ENCODE measurements at regions not wholly inside any gene's neighbourhood (a gene's known extent, or its start where the extent isn't known, plus 50 kb on each side); places are given as distances from the start of the nearest gene placed in this dataset.
"Not testable (repeated sequence)": the region's sequence is repeated elsewhere in the genome, so short reads cannot be mapped to it uniquely, and the experiment has no call there.

DNA sequence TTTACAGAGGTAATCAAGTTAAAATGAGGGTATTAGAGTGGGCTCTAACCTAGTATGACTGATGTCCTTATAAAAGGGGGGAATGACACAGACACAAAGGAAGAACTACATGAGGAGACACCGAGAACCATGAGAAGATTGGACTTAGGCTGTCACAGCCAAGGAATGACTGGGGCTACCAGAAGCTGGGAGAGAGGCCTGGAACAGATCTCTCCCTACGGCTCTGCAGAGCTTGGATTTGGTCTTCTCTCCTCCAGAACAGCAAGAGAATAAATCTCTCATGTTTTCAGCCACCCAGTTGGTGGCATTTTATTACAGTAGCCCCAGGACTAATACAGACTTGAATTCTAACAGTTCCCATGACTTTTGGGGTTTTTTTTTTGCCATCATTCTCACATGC lies 110.8 kb downstream of the PSMG1 start:
- H3K36me3 ChIP-seq, result no peaks in the 10 kb centered on the region
- no peaks in the 10 kb centered on the region for H3K9me3 ChIP-seq
- no peak for TF ChIP-seq POLR2AphosphoS5 (IDR thresholded peaks at IDR 0.05)
- no peak for TF ChIP-seq EP300 (IDR thresholded peaks at IDR 0.05)
- TF ChIP-seq, protein P1, sequence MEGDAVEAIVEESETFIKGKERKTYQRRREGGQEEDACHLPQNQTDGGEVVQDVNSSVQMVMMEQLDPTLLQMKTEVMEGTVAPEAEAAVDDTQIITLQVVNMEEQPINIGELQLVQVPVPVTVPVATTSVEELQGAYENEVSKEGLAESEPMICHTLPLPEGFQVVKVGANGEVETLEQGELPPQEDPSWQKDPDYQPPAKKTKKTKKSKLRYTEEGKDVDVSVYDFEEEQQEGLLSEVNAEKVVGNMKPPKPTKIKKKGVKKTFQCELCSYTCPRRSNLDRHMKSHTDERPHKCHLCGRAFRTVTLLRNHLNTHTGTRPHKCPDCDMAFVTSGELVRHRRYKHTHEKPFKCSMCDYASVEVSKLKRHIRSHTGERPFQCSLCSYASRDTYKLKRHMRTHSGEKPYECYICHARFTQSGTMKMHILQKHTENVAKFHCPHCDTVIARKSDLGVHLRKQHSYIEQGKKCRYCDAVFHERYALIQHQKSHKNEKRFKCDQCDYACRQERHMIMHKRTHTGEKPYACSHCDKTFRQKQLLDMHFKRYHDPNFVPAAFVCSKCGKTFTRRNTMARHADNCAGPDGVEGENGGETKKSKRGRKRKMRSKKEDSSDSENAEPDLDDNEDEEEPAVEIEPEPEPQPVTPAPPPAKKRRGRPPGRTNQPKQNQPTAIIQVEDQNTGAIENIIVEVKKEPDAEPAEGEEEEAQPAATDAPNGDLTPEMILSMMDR (IDR thresholded peaks at IDR 0.05), result no peak
- no peak for TF ChIP-seq POLR2A (IDR thresholded peaks at IDR 0.05)
- DNase-seq (no peak), ATAC-seq (ENCODE audit: low FRiP score in 2 of 2) (peak in 1 of 2 donors; percentile 19)
- H3K4me3 ChIP-seq, result no peak overlapping the region
- peak overlapping the region; percentile 13 to 77 (median 44) for H3K27ac ChIP-seq
- peaks cover 9 to 24% (median 15%) of the 10 kb centered on the region in 4 donors for H3K4me1 ChIP-seq
- H3K27me3 ChIP-seq, result no peaks in the 10 kb centered on the region
- WGBS, 2 donors, result 76 to 98% methylated on average over 2 of the region's 2 CpGs

DNA sequence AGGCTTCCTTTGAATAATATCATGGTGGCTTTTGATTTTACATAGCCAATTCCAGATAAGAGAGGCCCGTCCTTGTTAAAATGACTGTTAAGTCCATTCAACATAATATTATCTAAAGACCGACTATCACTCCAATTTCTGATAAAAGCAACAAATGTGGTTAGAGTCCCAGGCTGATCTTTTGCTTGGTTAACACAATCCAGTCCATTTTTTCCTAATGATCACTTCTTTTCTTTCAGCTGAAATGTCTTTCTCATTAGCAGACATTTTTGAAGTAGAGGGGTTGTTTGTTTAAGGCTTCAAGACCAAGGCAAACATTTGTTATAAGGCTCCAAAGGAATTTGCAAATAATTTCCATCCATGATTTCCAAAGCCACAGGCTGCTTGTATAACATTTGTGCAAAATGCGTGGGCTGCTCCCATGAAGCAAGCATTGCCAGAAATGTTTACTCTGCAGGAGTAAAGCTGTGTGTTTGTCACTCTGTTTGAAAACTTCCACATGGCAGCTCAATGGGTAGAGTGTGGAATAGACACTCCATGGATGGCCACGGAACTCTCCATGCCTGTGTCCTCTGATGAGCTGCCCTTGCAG lies 111.5 kb downstream of the PSMG1 start:
- DNase-seq (no peak), ATAC-seq (ENCODE audit: low FRiP score in 2 of 2) (peak in 1 of 2 donors; percentile 75)
- Histone ChIP-seq H3K36me3 (no peaks in the 10 kb centered on the region), H3K4me3 (no peak overlapping the region), H3K9me3 (no peaks in the 10 kb centered on the region), H3K27ac (peak overlapping the region; percentile 13 to 77 (median 44)), H3K27me3 (no peaks in the 10 kb centered on the region), H3K4me1 (peaks cover 16 to 32% (median 23%) of the 10 kb centered on the region in 4 donors)
- TF ChIP-seq EP300 (IDR thresholded peaks at IDR 0.05), result no peak
- peak; percentile 27 to 39 for TF ChIP-seq POLR2AphosphoS5 (IDR thresholded peaks at IDR 0.05)
- WGBS, 2 donors, result 45 to 57% methylated on average over 3 to 4 of the region's 4 CpGs

DNA sequence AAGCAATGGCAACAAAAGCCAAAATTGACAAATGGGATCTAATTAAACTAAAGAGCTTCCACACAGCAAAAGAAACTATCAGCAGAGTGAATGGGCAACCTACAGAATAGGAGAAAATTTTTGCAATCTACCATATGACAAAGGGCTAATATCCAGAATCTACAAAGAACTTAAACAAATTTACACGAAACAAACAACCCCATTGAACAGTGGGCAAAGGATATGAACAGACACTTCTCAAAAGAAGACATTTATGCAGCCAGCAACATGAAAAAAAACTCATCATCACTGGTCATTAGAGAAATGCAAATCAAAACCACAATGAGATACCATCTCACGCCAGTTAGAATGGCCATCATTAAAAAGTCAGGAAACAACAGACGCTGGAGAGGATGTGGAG lies 113.4 kb downstream of the PSMG1 start:
- WGBS, 2 donors, result 60 to 67% methylated on average over 3 of the region's 3 CpGs
- not testable (repeated sequence) for ATAC-seq (ENCODE audit: low FRiP score in 2 of 2); H3K9me3 ChIP-seq; DNase-seq; H3K36me3 ChIP-seq; H3K27ac ChIP-seq; H3K4me3 ChIP-seq; H3K27me3 ChIP-seq
- H3K4me1 ChIP-seq, result peaks cover 26 to 35% (median 33%) of the 10 kb centered on the region in 4 donors

DNA sequence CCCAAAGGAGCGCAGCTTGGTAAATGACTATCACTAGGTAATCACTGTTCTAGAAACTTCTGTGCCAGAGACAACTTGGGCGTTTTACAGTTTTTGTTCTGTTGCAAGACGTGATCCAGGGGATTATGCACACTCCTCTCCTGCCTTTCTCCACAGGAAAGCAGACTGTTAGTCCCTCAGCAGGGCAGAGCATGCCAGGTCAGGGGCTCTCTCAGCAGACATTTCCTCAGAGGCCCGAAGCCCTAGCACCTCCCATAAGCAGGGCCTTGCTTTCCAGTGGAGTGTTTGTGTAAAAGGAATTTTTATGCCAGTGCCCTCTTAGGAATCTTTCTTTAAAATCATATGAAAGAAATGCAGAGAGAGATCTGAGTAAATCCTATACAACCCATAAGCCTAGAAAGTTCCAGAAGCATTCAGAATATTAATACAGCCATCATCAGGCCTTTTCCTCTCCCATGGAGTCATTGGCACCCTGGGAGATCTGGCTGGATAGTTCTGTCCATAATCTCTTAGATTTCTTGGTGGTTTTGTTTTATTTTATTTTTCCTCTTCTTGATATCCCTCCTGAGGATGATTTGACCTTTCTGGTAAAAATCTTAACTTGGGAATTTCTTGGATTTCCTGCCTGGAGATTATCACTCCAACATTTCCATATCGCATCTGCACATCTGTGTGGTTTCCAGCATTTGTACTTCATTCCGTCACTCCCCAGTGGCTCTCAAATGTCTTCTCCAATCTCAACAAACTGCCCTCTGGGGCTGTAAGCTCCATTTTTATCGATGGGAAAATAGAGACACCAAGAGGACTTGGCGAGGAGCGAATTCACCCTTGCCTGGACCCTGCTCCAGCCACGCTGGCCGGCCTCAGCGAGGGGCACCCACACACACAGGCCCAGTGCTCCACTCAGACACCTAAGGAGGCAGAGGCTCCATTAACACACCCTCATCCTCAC lies 116.1 kb downstream of the PSMG1 start:
- peak overlapping the region; percentile 12 to 77 (median 42) for H3K27ac ChIP-seq
- DNase-seq, result no peak
- peak in 1 of 2 donors; percentile 11 for ATAC-seq (ENCODE audit: low FRiP score in 2 of 2)
- TF ChIP-seq, protein P1 (IDR thresholded peaks at IDR 0.05), result no peak
- no peak for TF ChIP-seq POLR2AphosphoS5 (IDR thresholded peaks at IDR 0.05)
- no peak for TF ChIP-seq EP300 (IDR thresholded peaks at IDR 0.05)
- no peak for TF ChIP-seq POLR2A (IDR thresholded peaks at IDR 0.05)
- no peaks in the 10 kb centered on the region for H3K27me3 ChIP-seq
- H3K4me3 ChIP-seq, result no peak overlapping the region
- no peaks in the 10 kb centered on the region for H3K36me3 ChIP-seq
- H3K9me3 ChIP-seq, result peaks cover 0 to 8% (median 3%) of the 10 kb centered on the region in 4 donors
- WGBS, 2 donors, result 60 to 69% methylated on average over 12 of the region's 12 CpGs
- peaks cover 22 to 30% (median 25%) of the 10 kb centered on the region in 4 donors for H3K4me1 ChIP-seq

DNA sequence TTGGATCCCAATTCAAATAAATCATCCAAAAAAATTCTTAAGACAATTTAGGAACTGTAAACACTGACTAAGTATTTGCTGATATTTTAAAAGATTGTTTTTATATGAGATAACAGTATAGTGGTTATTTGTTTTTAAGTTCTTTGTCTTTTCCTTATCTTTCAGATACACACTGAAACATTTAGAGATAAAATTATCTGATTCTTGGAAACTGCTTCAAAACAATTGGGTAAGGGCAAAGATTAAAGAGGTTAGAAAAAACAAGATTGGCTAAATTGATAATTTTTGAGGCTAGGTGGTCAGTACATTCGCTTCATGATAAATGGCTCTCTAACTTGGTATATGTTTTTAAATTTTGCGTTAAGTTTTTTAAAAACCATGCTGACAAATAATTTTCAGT lies 117.3 kb downstream of the PSMG1 start:
- 47 to 59% methylated on average over 2 of the region's 2 CpGs for WGBS, 2 donors
- DNase-seq, result no peak
- TF ChIP-seq POLR2AphosphoS5 (IDR thresholded peaks at IDR 0.05), result no peak
- TF ChIP-seq, protein P1 (IDR thresholded peaks at IDR 0.05), result no peak
- no peak for TF ChIP-seq POLR2A (IDR thresholded peaks at IDR 0.05)
- no peak for TF ChIP-seq EP300 (IDR thresholded peaks at IDR 0.05)
- Histone ChIP-seq H3K27me3 (no peaks in the 10 kb centered on the region), H3K27ac (peak overlapping the region in 2 of 4 donors; percentile 70 to 77), H3K4me1 (peaks cover 13 to 25% (median 20%) of the 10 kb centered on the region in 4 donors), H3K36me3 (no peaks in the 10 kb centered on the region), H3K4me3 (no peak overlapping the region), H3K9me3 (peaks cover 0 to 8% (median 3%) of the 10 kb centered on the region in 4 donors)
- no peak for ATAC-seq (ENCODE audit: low FRiP score in 2 of 2)

All from upper lobe of left lung (tissue), 6 donors.